ENCODE measurements at regions not wholly inside any gene's neighbourhood (a gene's known extent, or its start where the extent isn't known, plus 50 kb on each side); places are given as distances from the start of the nearest gene placed in this dataset.

DNA sequence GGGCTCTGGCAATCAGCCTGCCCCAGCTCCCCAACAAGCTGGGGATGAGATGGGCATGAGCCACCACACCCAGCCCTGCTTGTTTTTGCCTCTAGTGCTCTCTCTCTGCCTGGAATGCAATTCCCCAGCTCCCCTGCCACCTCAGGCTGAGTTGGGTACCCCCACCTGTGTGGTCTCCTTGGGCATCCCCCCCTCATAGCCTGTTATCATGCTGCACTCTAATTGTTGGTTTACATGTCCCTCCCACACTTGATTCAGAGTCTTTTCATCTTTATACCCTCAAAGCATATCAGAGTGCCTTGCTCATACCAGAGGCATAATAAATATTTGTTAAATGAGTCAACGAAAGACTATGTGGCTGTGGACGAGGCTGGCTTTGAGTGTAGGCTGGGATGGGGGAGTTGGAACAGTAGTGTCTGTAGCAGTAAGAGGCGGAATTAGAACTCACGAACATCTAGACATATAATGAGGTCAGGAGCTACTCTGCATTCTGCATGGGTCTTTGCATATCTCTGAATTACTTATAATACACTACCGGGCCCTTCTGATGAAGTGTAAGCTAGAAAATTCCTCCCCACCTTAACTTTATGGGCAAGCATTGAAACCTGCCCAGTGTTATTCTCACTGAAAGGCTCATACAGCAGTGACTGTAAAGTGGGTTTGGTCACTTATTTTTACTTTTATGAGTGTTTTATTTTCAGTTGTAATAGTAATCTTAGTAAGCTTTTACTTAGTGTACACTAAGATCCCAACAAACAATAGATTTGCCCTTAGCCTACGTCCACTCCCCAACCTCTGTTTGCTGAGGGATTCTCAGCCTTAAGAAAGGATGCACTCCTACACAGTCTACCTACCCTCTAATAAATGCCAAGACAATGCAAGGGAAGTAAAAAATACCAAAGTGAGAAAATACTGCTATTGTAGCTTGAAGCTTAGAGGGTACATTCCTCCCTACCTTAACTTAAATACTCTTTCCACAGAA lies 58.7 kb downstream of the EDN1 start:
- Histone ChIP-seq H3K27me3 (ENCODE audit: control insufficient read depth in 3 of 3, insufficient read depth in 3 of 3, low read length in 3 of 3) (no peaks in the 10 kb centered on the region), H3K36me3 (ENCODE audit: control insufficient read depth in 3 of 3, insufficient read depth in 2 of 3, low read depth in 1 of 3, low read length in 3 of 3) (no peaks in the 10 kb centered on the region), H3K27ac (ENCODE audit: low read depth in 1 of 3, low read length in 2 of 3) (peak overlapping the region in 1 of 3 donors; percentile 71), H3K9me3 (ENCODE audit: control insufficient read depth in 2 of 2, insufficient read depth in 1 of 2, low read depth in 1 of 2, low read length in 1 of 2) (peaks cover 0 to 22% of the 10 kb centered on the region in 2 donors), H3K4me3 (ENCODE audit: low read depth in 1 of 3, low read length in 3 of 3) (no peak overlapping the region), H3K4me1 (ENCODE audit: control insufficient read depth in 3 of 3, insufficient read depth in 2 of 3, low read depth in 1 of 3, low read length in 2 of 3) (peaks cover 3 to 52% (median 8%) of the 10 kb centered on the region in 3 donors)
- no peak for FAIRE-seq
- DNase-seq: peak; percentile 75 to 77
- WGBS, 3 donors: 34 to 61% (median 51%) methylated on average over 6 of the region's 6 CpGs

- WGBS, 3 donors: 50 to 86% (median 55%) methylated on average over 1 of the region's 1 CpG
- DNase-seq (peak; percentile 88 to 92), FAIRE-seq (no peak)
- Histone ChIP-seq H3K4me1 (ENCODE audit: control insufficient read depth in 3 of 3, insufficient read depth in 2 of 3, low read depth in 1 of 3, low read length in 2 of 3) (peaks cover 0 to 35% (median 3%) of the 10 kb centered on the region in 3 donors), H3K27ac (ENCODE audit: low read depth in 1 of 3, low read length in 2 of 3) (peak overlapping the region in 1 of 3 donors; percentile 71), H3K27me3 (ENCODE audit: control insufficient read depth in 3 of 3, insufficient read depth in 3 of 3, low read length in 3 of 3) (no peaks in the 10 kb centered on the region), H3K9me3 (ENCODE audit: control insufficient read depth in 2 of 2, insufficient read depth in 1 of 2, low read depth in 1 of 2, low read length in 1 of 2) (peaks cover 0 to 18% of the 10 kb centered on the region in 2 donors), H3K36me3 (ENCODE audit: control insufficient read depth in 3 of 3, insufficient read depth in 2 of 3, low read depth in 1 of 3, low read length in 3 of 3) (no peaks in the 10 kb centered on the region), H3K4me3 (ENCODE audit: low read depth in 1 of 3, low read length in 3 of 3) (no peak overlapping the region)
Observed at GRCh38 chr6:12350644-12351170, 60.5 kb downstream of the EDN1 start.

- Histone ChIP-seq H3K27me3 (ENCODE audit: control insufficient read depth in 3 of 3, insufficient read depth in 3 of 3, low read length in 3 of 3) (no peaks in the 10 kb centered on the region), H3K27ac (ENCODE audit: low read depth in 1 of 3, low read length in 2 of 3) (peak overlapping the region in 1 of 3 donors; percentile 71), H3K9me3 (ENCODE audit: control insufficient read depth in 2 of 2, insufficient read depth in 1 of 2, low read depth in 1 of 2, low read length in 1 of 2) (peaks cover 0 to 18% of the 10 kb centered on the region in 2 donors), H3K4me3 (ENCODE audit: low read depth in 1 of 3, low read length in 3 of 3) (no peak overlapping the region), H3K36me3 (ENCODE audit: control insufficient read depth in 3 of 3, insufficient read depth in 2 of 3, low read depth in 1 of 3, low read length in 3 of 3) (no peaks in the 10 kb centered on the region), H3K4me1 (ENCODE audit: control insufficient read depth in 3 of 3, insufficient read depth in 2 of 3, low read depth in 1 of 3, low read length in 2 of 3) (peaks cover 0 to 35% (median 3%) of the 10 kb centered on the region in 3 donors)
- FAIRE-seq (no peak), DNase-seq (no peak)
Observed at GRCh38 chr6:12351672-12352071, 61.5 kb downstream of the EDN1 start.

- H3K27ac ChIP-seq (ENCODE audit: low read depth in 1 of 3, low read length in 2 of 3): no peak overlapping the region
- DNase-seq (no peak), FAIRE-seq (no peak)
- peaks cover 0 to 33% (median 0%) of the 10 kb centered on the region in 3 donors for H3K4me1 ChIP-seq (ENCODE audit: control insufficient read depth in 3 of 3, insufficient read depth in 2 of 3, low read depth in 1 of 3, low read length in 2 of 3)
- peaks cover 0 to 18% of the 10 kb centered on the region in 2 donors for H3K9me3 ChIP-seq (ENCODE audit: control insufficient read depth in 2 of 2, insufficient read depth in 1 of 2, low read depth in 1 of 2, low read length in 1 of 2)
- no peaks in the 10 kb centered on the region for H3K27me3 ChIP-seq (ENCODE audit: control insufficient read depth in 3 of 3, insufficient read depth in 3 of 3, low read length in 3 of 3)
- 82 to 85% (median 84%) methylated on average over 3 of the region's 3 CpGs for WGBS, 3 donors
- no peaks in the 10 kb centered on the region for H3K36me3 ChIP-seq (ENCODE audit: control insufficient read depth in 3 of 3, insufficient read depth in 2 of 3, low read depth in 1 of 3, low read length in 3 of 3)
- H3K4me3 ChIP-seq (ENCODE audit: low read depth in 1 of 3, low read length in 3 of 3): no peak overlapping the region
Observed at GRCh38 chr6:12353731-12354130, 63.6 kb downstream of the EDN1 start.

DNA sequence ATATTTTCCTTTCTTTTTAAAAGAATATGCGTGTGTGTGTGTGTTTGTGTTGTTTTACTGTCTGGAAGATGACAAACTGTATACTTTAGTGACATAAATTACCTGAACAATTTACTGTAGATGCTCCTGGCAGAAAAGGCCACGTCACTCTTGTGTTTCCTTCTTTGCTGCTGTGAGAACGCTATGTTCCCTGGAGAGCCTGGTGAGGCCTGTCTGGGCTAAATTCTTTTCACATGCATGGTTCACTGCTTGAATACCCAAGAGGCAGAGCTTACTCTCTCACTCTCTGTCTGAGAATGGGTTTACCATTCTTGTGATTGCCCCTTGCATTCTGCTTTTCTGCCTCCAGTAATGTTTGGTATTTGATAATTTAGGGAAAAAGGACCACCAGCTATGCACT lies 64.3 kb downstream of the EDN1 start:
- FAIRE-seq (no peak), DNase-seq (no peak)
- peaks cover 0 to 26% (median 0%) of the 10 kb centered on the region in 3 donors for H3K4me1 ChIP-seq (ENCODE audit: control insufficient read depth in 3 of 3, insufficient read depth in 2 of 3, low read depth in 1 of 3, low read length in 2 of 3)
- H3K27me3 ChIP-seq (ENCODE audit: control insufficient read depth in 3 of 3, insufficient read depth in 3 of 3, low read length in 3 of 3): no peaks in the 10 kb centered on the region
- no peak overlapping the region for H3K27ac ChIP-seq (ENCODE audit: low read depth in 1 of 3, low read length in 2 of 3)
- WGBS, 3 donors: 66 to 90% (median 70%) methylated on average over 3 of the region's 3 CpGs
- H3K9me3 ChIP-seq (ENCODE audit: control insufficient read depth in 2 of 2, insufficient read depth in 1 of 2, low read depth in 1 of 2, low read length in 1 of 2): peaks cover 0 to 18% of the 10 kb centered on the region in 2 donors
- no peaks in the 10 kb centered on the region for H3K36me3 ChIP-seq (ENCODE audit: control insufficient read depth in 3 of 3, insufficient read depth in 2 of 3, low read depth in 1 of 3, low read length in 3 of 3)
- no peak overlapping the region for H3K4me3 ChIP-seq (ENCODE audit: low read depth in 1 of 3, low read length in 3 of 3)

DNA sequence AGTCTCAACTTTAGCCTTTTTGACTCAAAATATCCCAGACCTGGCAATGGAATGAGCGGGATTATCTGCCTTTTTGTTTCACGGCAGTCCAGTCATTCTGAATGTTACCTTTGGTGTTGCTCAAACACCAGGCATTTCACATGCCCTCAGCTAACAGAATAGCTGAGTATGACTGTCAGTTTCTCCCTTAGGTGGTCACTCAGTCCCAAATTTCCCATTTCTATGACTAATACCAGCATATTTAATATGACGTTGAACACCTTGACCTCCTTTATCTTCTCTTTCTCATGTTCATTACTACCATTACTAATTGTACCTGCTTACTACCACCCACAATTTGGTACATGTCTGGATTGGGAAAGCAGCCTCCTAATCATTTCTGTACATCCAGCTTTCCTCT lies 65.2 kb downstream of the EDN1 start:
- no peak overlapping the region for H3K27ac ChIP-seq (ENCODE audit: low read depth in 1 of 3, low read length in 2 of 3)
- FAIRE-seq: no peak
- WGBS, 3 donors: 85 to 94% (median 90%) methylated on average over 3 of the region's 3 CpGs

DNA sequence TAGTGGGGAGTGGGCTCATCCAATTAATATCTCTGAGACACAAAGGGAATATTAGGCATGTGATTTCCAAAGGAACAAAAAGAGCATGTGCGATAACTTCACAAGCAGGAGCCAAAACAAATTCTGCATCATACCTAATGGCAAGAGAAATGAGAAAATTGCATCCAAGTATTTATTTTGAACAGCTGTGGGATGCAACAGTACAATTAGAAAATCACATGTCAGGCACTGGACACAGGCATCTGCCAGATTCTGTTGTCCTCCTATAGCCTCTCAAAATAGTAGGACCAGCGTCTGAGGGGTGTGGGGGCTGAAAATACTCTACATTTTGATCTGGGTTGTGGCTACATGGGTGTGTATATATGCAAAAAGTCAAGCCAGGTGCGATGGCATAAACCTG lies 66.3 kb downstream of the EDN1 start:
- Histone ChIP-seq H3K36me3 (ENCODE audit: control insufficient read depth in 3 of 3, insufficient read depth in 2 of 3, low read depth in 1 of 3, low read length in 3 of 3) (no peaks in the 10 kb centered on the region), H3K27me3 (ENCODE audit: control insufficient read depth in 3 of 3, insufficient read depth in 3 of 3, low read length in 3 of 3) (no peaks in the 10 kb centered on the region), H3K9me3 (ENCODE audit: control insufficient read depth in 2 of 2, insufficient read depth in 1 of 2, low read depth in 1 of 2, low read length in 1 of 2) (peaks cover 0 to 20% of the 10 kb centered on the region in 2 donors), H3K4me1 (ENCODE audit: control insufficient read depth in 3 of 3, insufficient read depth in 2 of 3, low read depth in 1 of 3, low read length in 2 of 3) (peaks cover 0 to 7% (median 0%) of the 10 kb centered on the region in 3 donors), H3K4me3 (ENCODE audit: low read depth in 1 of 3, low read length in 3 of 3) (no peak overlapping the region), H3K27ac (ENCODE audit: low read depth in 1 of 3, low read length in 2 of 3) (no peak overlapping the region)
- no peak for DNase-seq
- 76 to 86% (median 85%) methylated on average over 3 of the region's 3 CpGs for WGBS, 3 donors
- FAIRE-seq: no peak

More for the DNA sequence above, 65.2 kb downstream of the EDN1 start:
- no peak overlapping the region for H3K4me3 ChIP-seq (ENCODE audit: low read depth in 1 of 3, low read length in 3 of 3)
- H3K4me1 ChIP-seq (ENCODE audit: control insufficient read depth in 3 of 3, insufficient read depth in 2 of 3, low read depth in 1 of 3, low read length in 2 of 3): peaks cover 0 to 18% (median 0%) of the 10 kb centered on the region in 3 donors
- H3K36me3 ChIP-seq (ENCODE audit: control insufficient read depth in 3 of 3, insufficient read depth in 2 of 3, low read depth in 1 of 3, low read length in 3 of 3): no peaks in the 10 kb centered on the region
- peaks cover 0 to 18% of the 10 kb centered on the region in 2 donors for H3K9me3 ChIP-seq (ENCODE audit: control insufficient read depth in 2 of 2, insufficient read depth in 1 of 2, low read depth in 1 of 2, low read length in 1 of 2)
- DNase-seq: no peak
- H3K27me3 ChIP-seq (ENCODE audit: control insufficient read depth in 3 of 3, insufficient read depth in 3 of 3, low read length in 3 of 3): no peaks in the 10 kb centered on the region

- peak; percentile 48 to 57 for DNase-seq
Observed at GRCh38 chr6:12356983-12357972, 67.1 kb downstream of the EDN1 start.

More at GRCh38 chr6:12356983-12357972, 67.1 kb downstream of the EDN1 start:
- Histone ChIP-seq H3K27ac (ENCODE audit: low read depth in 1 of 3, low read length in 2 of 3) (no peak overlapping the region), H3K9me3 (ENCODE audit: control insufficient read depth in 2 of 2, insufficient read depth in 1 of 2, low read depth in 1 of 2, low read length in 1 of 2) (peaks cover 0 to 12% of the 10 kb centered on the region in 2 donors), H3K36me3 (ENCODE audit: control insufficient read depth in 3 of 3, insufficient read depth in 2 of 3, low read depth in 1 of 3, low read length in 3 of 3) (no peaks in the 10 kb centered on the region), H3K4me3 (ENCODE audit: low read depth in 1 of 3, low read length in 3 of 3) (no peak overlapping the region), H3K4me1 (ENCODE audit: control insufficient read depth in 3 of 3, insufficient read depth in 2 of 3, low read depth in 1 of 3, low read length in 2 of 3) (peaks cover 0 to 6% (median 0%) of the 10 kb centered on the region in 3 donors), H3K27me3 (ENCODE audit: control insufficient read depth in 3 of 3, insufficient read depth in 3 of 3, low read length in 3 of 3) (no peaks in the 10 kb centered on the region)
- no peak for FAIRE-seq
- 80 to 90% (median 88%) methylated on average over 11 of the region's 11 CpGs for WGBS, 3 donors

Data from small intestine (tissue), 7 donors.